Ascending aorta (tissue), 2 donors: ENCODE measurements at regions not wholly inside any gene's neighbourhood (a gene's known extent, or its start where the extent isn't known, plus 50 kb on each side); places are given as distances from the start of the nearest gene placed in this dataset.

ENCODE experiments used
- DNase-seq, 2 donors: peaks; one replicate each; pipeline ENCODE4 v3.0.0-alpha.2; 2019; ENCODE audit warnings: low spot score in 2 of 2
- H3K27ac ChIP-seq, 2 donors: fragments of 200-600 bp; sonication (generic); one replicate each; pipeline ENCODE4 v1.5.1; 2016 to 2017; ENCODE audit warnings: mild to moderate bottlenecking in 1 of 2
- H3K27me3 ChIP-seq: fragments of 200-600 bp; sonication (generic); one replicate; pipeline ENCODE4 v1.5.1; 2017
- H3K36me3 ChIP-seq, 2 donors: fragments of 200-600 bp; sonication (generic); one replicate each; pipeline ENCODE4 v1.5.1; 2016
- H3K4me1 ChIP-seq, 2 donors: fragments of 200-600 bp; sonication (generic); one replicate each; pipeline ENCODE4 v1.5.1; 2016 to 2017; ENCODE audit warnings: mild to moderate bottlenecking in 1 of 2
- H3K4me3 ChIP-seq, 2 donors: fragments of 200-600 bp; sonication (generic); one replicate each; pipeline ENCODE4 v1.5.1; 2016 to 2017; ENCODE audit warnings: mild to moderate bottlenecking in 1 of 2
- H3K9me3 ChIP-seq, 2 donors: fragments of 200-600 bp; sonication (generic); one replicate each; pipeline ENCODE4 v1.5.1; 2016
- intact Hi-C: fragments of 100-400 bp; cut with DNase I; formaldehyde crosslinking; loops from one replicate; pipeline ENCODE4 v1.15.1; 2023
- TF ChIP-seq, protein P1 (sequence below), 3 experiments: fragments of 200-600 bp in 2 of 3; fragments of 450-650 bp in 1 of 3; sonication (generic) in 2 of 3; IDR thresholded peaks; one replicate each; pipeline ENCODE4 v1.5.1; 2016 to 2019; ENCODE audit warnings: antibody characterized with exemption in 3 of 3, mild to moderate bottlenecking in 1 of 3, moderate library complexity in 1 of 3

DNA sequence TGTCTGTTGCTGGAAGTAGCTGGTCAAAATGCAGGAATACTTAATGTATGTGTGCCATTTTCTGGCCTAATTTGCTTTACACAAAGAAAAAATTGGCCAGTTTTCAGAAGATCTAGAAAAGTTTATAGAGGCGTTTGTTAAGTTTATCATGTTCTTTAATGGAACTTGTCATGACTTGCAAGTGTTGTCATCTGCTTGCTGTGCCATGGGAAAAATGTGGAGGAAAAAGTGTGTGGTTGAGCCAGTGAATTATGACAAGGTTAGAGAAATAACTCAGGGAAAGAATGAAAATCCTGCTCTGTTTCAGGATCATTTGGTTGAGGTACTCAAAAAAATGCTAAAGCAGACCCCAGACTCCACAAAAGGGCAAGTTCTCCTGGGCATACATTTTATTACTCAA lies 301.6 kb upstream of the CDH2 start:
- Histone ChIP-seq H3K27me3 (no peaks in the 10 kb centered on the region), H3K27ac (no peak overlapping the region), H3K4me3 (no peak overlapping the region), H3K36me3 (no peaks in the 10 kb centered on the region), H3K9me3 (no peaks in the 10 kb centered on the region), H3K4me1 (no peaks in the 10 kb centered on the region)
- TF ChIP-seq, protein P1, sequence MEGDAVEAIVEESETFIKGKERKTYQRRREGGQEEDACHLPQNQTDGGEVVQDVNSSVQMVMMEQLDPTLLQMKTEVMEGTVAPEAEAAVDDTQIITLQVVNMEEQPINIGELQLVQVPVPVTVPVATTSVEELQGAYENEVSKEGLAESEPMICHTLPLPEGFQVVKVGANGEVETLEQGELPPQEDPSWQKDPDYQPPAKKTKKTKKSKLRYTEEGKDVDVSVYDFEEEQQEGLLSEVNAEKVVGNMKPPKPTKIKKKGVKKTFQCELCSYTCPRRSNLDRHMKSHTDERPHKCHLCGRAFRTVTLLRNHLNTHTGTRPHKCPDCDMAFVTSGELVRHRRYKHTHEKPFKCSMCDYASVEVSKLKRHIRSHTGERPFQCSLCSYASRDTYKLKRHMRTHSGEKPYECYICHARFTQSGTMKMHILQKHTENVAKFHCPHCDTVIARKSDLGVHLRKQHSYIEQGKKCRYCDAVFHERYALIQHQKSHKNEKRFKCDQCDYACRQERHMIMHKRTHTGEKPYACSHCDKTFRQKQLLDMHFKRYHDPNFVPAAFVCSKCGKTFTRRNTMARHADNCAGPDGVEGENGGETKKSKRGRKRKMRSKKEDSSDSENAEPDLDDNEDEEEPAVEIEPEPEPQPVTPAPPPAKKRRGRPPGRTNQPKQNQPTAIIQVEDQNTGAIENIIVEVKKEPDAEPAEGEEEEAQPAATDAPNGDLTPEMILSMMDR (IDR thresholded peaks at IDR 0.05): no peak
- no peak for DNase-seq
- intact Hi-C loops: no loop called here

DNA sequence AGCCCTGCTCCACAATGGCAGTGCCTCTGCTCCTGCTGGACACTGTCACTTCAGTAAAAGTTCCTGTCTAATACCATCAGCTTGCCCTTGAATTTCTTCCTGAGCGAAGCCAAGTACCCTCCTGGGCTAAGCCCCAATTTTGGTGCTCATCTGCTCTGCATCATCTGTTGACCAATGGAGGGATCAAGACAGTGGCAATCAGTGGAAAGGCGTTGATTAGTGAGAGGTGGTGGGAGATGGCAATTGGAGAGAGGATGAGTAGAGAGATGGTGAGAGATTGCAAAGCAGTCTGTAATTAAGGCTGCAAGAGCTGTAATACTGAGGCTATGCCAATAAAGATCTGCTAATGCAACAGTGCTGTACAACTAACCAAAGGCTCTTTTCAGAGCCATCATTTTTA lies 299.4 kb upstream of the CDH2 start:
- TF ChIP-seq, protein P1 (IDR thresholded peaks at IDR 0.05): no peak
- no peak overlapping the region for H3K27ac ChIP-seq
- intact Hi-C loops: no loop called here
- DNase-seq: no peak
- H3K27me3 ChIP-seq: no peaks in the 10 kb centered on the region
- H3K36me3 ChIP-seq: no peaks in the 10 kb centered on the region
- no peaks in the 10 kb centered on the region for H3K9me3 ChIP-seq
- no peaks in the 10 kb centered on the region for H3K4me1 ChIP-seq
- no peak overlapping the region for H3K4me3 ChIP-seq

DNA sequence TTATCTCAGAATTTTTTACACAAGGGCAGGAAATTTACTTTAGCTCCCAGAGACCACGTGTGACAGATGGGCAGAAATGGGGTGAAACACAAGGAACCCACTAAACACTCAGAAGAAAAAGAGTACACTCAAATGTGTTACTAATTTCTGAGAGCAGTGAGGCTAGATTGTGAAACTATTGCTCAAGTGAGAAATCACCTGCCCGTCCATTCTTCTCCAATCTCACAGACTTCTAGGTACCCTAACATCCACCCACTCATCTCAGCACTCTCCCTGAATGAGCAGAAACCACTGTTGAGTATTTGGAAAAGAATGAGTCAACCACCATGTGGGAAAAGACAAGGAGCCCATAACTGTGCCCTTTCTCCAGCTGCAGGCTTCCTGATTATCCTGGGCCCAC lies 293.0 kb upstream of the CDH2 start:
- TF ChIP-seq, protein P1 (IDR thresholded peaks at IDR 0.05): no peak
- Histone ChIP-seq H3K4me1 (no peaks in the 10 kb centered on the region), H3K4me3 (no peak overlapping the region), H3K9me3 (no peaks in the 10 kb centered on the region), H3K27ac (no peak overlapping the region), H3K27me3 (no peaks in the 10 kb centered on the region), H3K36me3 (no peaks in the 10 kb centered on the region)
- no peak for DNase-seq
- intact Hi-C loops: no loop called here

DNA sequence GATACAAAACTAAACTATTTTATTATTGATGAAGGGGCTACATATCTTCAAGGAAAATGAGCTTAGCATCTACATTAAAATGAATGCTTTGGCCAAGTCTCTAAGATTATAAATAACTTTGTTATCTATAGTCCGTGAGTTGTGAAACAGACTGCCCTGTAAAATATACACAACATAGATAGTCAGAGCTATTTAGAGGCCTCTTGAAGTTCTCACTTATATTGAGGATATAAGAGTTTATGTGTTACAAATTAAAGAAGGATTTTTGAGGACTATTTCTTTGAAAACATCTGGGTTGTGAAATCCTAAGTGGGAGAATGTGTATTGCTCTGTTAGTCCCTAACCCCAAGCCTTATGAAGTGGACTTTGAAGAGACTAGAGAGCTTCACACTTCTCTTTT lies 292.0 kb upstream of the CDH2 start:
- H3K27ac ChIP-seq: no peak overlapping the region
- intact Hi-C loops: no loop called here
- no peaks in the 10 kb centered on the region for H3K9me3 ChIP-seq
- H3K4me3 ChIP-seq: no peak overlapping the region
- H3K36me3 ChIP-seq: no peaks in the 10 kb centered on the region
- no peaks in the 10 kb centered on the region for H3K4me1 ChIP-seq
- DNase-seq: no peak
- TF ChIP-seq, protein P1 (IDR thresholded peaks at IDR 0.05): no peak
- H3K27me3 ChIP-seq: no peaks in the 10 kb centered on the region

DNA sequence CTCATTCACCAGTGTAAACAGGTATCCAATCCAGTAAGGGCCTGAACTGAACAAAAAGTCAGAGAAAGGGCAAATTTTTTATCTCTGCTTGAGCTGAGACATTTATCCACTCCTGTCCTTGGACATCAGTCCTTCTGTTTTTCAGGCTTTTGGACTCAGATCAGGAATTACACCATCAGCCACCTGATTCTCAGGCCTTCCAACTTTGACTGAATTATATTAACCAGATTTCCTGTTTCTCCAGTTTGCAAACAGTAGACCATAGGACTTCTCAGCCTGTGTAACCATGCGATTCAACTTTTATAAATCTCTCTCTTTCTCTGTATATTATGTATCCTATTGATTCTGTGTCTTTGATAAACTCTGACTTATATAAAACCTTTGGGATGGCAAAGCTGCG lies 289.3 kb upstream of the CDH2 start:
- H3K4me1 ChIP-seq: no peaks in the 10 kb centered on the region
- no peak overlapping the region for H3K4me3 ChIP-seq
- intact Hi-C loops: no loop called here
- no peaks in the 10 kb centered on the region for H3K9me3 ChIP-seq
- no peak for DNase-seq
- TF ChIP-seq, protein P1 (IDR thresholded peaks at IDR 0.05): no peak
- H3K27ac ChIP-seq: no peak overlapping the region
- no peaks in the 10 kb centered on the region for H3K36me3 ChIP-seq
- no peaks in the 10 kb centered on the region for H3K27me3 ChIP-seq

DNA sequence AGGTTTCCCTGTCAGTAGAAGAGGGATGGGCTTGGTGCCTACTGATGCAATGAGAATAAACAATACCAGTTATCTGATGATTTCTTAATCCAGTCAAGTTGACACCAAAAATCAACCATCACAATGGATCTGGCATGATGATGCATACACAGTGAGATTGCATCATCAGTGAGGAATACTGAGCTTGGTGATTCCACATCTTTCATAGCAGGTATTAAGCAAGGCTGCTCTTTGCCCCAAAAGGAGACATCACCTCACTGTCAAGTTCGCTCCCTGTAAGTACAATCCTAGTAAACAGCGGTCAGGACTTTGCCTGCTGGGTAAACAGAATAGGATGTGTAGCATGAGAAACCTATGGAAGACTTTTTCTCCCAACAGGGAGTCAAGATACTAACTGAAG lies 282.7 kb upstream of the CDH2 start:
- intact Hi-C loops: no loop called here
- DNase-seq: no peak
- no peak overlapping the region for H3K4me3 ChIP-seq
- H3K36me3 ChIP-seq: no peaks in the 10 kb centered on the region
- H3K27ac ChIP-seq: no peak overlapping the region
- H3K9me3 ChIP-seq: no peaks in the 10 kb centered on the region
- TF ChIP-seq, protein P1 (IDR thresholded peaks at IDR 0.05): no peak
- H3K4me1 ChIP-seq: no peaks in the 10 kb centered on the region
- H3K27me3 ChIP-seq: no peaks in the 10 kb centered on the region
